Activated CD4-positive, alpha-beta T cell treated with anti-CD3 and anti-CD28 coated beads, Interleukin-2, amount 10 ng/mL, durations not matched to agents 7 days and 5 days (primary cell): ENCODE measurements at regions not wholly inside any gene's neighbourhood (a gene's known extent, or its start where the extent isn't known, plus 50 kb on each side); places are given as distances from the start of the nearest gene placed in this dataset.

Experiments used
- CTCF ChIA-PET: fragments of 350-600 bp; sonication (Branson Sonifier 250); formaldehyde crosslinking; loops from one replicate; lab custom pipeline; 2021; ENCODE audit warnings: antibody characterized with exemption; lab: Charles Lee
- POLR2A ChIA-PET: fragments of 350-600 bp; sonication (Branson Sonifier 250); formaldehyde crosslinking; loops from one replicate; lab custom pipeline; 2021; ENCODE audit warnings: antibody characterized with exemption; lab: Charles Lee
- DNase-seq: peaks from one replicate; pipeline ENCODE4 v3.0.0-alpha.2; 2020
- H3K27ac Mint-ChIP-seq: one replicate; pipeline ENCODE4 v1.8.0; 2021; ENCODE audit warnings: mild to moderate bottlenecking, moderate library complexity, mixed read lengths
- H3K27me3 Mint-ChIP-seq: one replicate; pipeline ENCODE4 v1.8.0; 2021; ENCODE audit warnings: mixed read lengths
- H3K36me3 Mint-ChIP-seq: one replicate; pipeline ENCODE4 v1.8.0; 2021; ENCODE audit warnings: low read depth, mixed read lengths
- H3K4me1 Mint-ChIP-seq: one replicate; pipeline ENCODE4 v1.8.0; 2021; ENCODE audit warnings: mixed read lengths
- H3K4me3 Mint-ChIP-seq: one replicate; pipeline ENCODE4 v1.8.0; 2021; ENCODE audit warnings: mild to moderate bottlenecking, moderate library complexity, mixed read lengths
- H3K9me3 Mint-ChIP-seq: one replicate; pipeline ENCODE4 v1.8.0; 2021; ENCODE audit warnings: mixed read lengths

DNA sequence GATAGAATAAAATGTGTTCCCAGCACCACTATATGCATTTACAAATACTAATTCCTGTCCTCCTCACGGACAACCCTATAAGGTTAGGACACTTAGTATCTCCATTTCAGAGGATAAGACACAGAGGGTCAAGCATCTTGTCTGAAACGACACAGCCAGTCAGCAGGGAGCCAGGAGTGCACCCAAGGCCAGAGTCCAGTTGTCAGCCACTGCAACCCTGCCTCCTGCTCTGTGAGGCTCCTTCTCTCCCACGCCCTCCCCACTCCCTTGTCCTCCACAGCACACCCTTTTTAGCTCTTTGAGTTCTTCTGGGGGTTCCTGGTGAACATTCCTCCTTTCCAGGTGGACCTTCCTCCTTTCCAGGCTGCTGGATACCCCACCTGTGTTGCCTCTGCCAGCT, 119.0 kb upstream of the TNR start:
- Mint-ChIP-seq H3K27ac (no peak overlapping the region), H3K4me1 (no peaks in the 10 kb centered on the region), H3K27me3 (no peaks in the 10 kb centered on the region), H3K9me3 (no peaks in the 10 kb centered on the region), H3K36me3 (no peaks in the 10 kb centered on the region), H3K4me3 (no peak overlapping the region)
- ChIA-PET CTCF (no interaction called here), POLR2A (no interaction called here)
- no peak for DNase-seq

DNA sequence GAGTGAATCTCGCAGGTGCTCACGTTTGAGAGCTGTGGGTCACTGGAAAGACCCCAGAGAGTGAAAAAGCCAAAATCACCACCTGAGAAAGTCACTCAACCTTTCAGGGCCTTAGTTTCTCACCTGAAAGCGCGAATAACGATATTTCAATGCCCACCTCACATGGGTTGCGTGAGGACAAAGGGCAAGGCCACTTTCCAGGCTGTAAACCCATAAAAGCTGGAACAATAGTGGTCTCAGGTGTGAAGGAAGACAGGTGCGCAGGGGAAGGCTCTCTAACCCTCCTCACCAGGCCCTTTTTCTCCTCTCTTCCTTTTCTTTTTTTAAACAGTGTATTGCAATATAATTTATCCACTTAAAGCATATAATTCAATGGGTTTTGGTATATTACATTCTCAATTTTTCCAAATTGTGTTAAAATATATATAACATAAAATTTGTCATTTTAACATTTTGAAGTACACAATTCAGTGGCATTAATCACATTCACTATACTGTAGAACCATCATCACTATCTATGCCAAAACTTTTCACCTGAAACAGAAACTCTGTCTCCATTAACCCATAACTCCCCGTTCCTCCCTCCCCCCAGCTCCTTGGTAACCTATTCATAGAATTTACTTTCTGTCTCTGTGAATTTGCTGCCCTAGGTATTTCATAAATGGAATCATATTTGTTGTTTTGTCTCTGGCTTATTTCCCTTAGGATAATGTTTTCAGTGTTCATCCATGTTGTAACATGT, 118.4 kb upstream of the TNR start:
- CTCF ChIA-PET, result no interaction called here
- no peaks in the 10 kb centered on the region for H3K36me3 Mint-ChIP-seq
- no peaks in the 10 kb centered on the region for H3K4me1 Mint-ChIP-seq
- POLR2A ChIA-PET, result no interaction called here
- H3K27ac Mint-ChIP-seq, result no peak overlapping the region
- no peaks in the 10 kb centered on the region for H3K9me3 Mint-ChIP-seq
- no peak for DNase-seq
- H3K27me3 Mint-ChIP-seq, result no peaks in the 10 kb centered on the region
- H3K4me3 Mint-ChIP-seq, result no peak overlapping the region

GRCh38 chr1:175857756-175858155, 114.4 kb upstream of the TNR start:
- H3K27me3 Mint-ChIP-seq, result no peaks in the 10 kb centered on the region
- DNase-seq, result no peak
- no peaks in the 10 kb centered on the region for H3K36me3 Mint-ChIP-seq
- H3K4me1 Mint-ChIP-seq, result no peaks in the 10 kb centered on the region
- H3K4me3 Mint-ChIP-seq, result no peak overlapping the region
- H3K27ac Mint-ChIP-seq, result no peak overlapping the region
- CTCF ChIA-PET, result no interaction called here
- no peaks in the 10 kb centered on the region for H3K9me3 Mint-ChIP-seq
- POLR2A ChIA-PET, result no interaction called here

- H3K4me1 Mint-ChIP-seq, result no peaks in the 10 kb centered on the region
- POLR2A ChIA-PET, result no interaction called here
- peaks cover 6% of the 10 kb centered on the region for H3K27me3 Mint-ChIP-seq
- H3K27ac Mint-ChIP-seq, result no peak overlapping the region
- no peak overlapping the region for H3K4me3 Mint-ChIP-seq
- CTCF ChIA-PET, result no interaction called here
- H3K36me3 Mint-ChIP-seq, result no peaks in the 10 kb centered on the region
- no peaks in the 10 kb centered on the region for H3K9me3 Mint-ChIP-seq
- DNase-seq, result no peak
Measured at GRCh38 chr1:175853681-175854080, 110.3 kb upstream of the TNR start.

DNA sequence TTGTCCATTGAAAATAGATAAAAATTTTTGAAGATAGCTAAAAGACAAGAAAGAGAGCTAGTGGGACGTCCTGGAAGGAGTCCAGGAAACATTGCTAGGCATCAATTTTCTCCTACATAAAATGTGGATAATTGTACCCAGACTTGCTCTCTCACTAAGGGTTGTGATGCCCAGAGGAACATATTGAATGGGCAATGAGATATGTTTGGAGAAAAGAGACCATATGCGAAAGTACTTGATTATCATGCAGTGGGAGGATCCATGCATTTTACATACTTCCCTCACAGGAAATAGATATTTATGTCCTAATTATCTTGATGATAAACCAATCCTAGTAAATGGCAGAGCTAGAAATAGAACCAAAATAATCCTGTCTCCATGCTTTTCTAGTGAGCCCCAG, 108.4 kb upstream of the TNR start:
- H3K27me3 Mint-ChIP-seq, result peaks cover 14% of the 10 kb centered on the region
- no peak for DNase-seq
- H3K4me1 Mint-ChIP-seq, result no peaks in the 10 kb centered on the region
- no peaks in the 10 kb centered on the region for H3K9me3 Mint-ChIP-seq
- no peak overlapping the region for H3K4me3 Mint-ChIP-seq
- no peaks in the 10 kb centered on the region for H3K36me3 Mint-ChIP-seq
- no peak overlapping the region for H3K27ac Mint-ChIP-seq
- ChIA-PET POLR2A (no interaction called here), CTCF (interaction anchor here (0.7 to 1.2 kb wide), 2 partner anchors 36 to 486 kb away, joined by 3 read pairs; no protein-coding TSS in a partner anchor)

- no peak overlapping the region for H3K27ac Mint-ChIP-seq
- H3K36me3 Mint-ChIP-seq, result no peaks in the 10 kb centered on the region
- no peak for DNase-seq
- CTCF ChIA-PET, result no interaction called here
- H3K27me3 Mint-ChIP-seq, result peaks cover 14% of the 10 kb centered on the region
- no peaks in the 10 kb centered on the region for H3K4me1 Mint-ChIP-seq
- no peaks in the 10 kb centered on the region for H3K9me3 Mint-ChIP-seq
- no peak overlapping the region for H3K4me3 Mint-ChIP-seq
- POLR2A ChIA-PET, result no interaction called here
Measured at GRCh38 chr1:175848329-175848728, 104.9 kb upstream of the TNR start.

GRCh38 chr1:175845985-175846384, 102.6 kb upstream of the TNR start:
- Mint-ChIP-seq H3K4me1 (no peaks in the 10 kb centered on the region), H3K27me3 (peaks cover 14% of the 10 kb centered on the region), H3K36me3 (no peaks in the 10 kb centered on the region), H3K4me3 (no peak overlapping the region), H3K9me3 (no peaks in the 10 kb centered on the region), H3K27ac (no peak overlapping the region)
- no peak for DNase-seq
- ChIA-PET POLR2A (no interaction called here), CTCF (no interaction called here)

GRCh38 chr1:175845338-175845737, 101.9 kb upstream of the TNR start:
- ChIA-PET CTCF (no interaction called here), POLR2A (no interaction called here)
- H3K4me3 Mint-ChIP-seq, result no peak overlapping the region
- H3K36me3 Mint-ChIP-seq, result no peaks in the 10 kb centered on the region
- H3K27me3 Mint-ChIP-seq, result peaks cover 11% of the 10 kb centered on the region
- H3K4me1 Mint-ChIP-seq, result no peaks in the 10 kb centered on the region
- DNase-seq, result no peak
- no peaks in the 10 kb centered on the region for H3K9me3 Mint-ChIP-seq
- H3K27ac Mint-ChIP-seq, result no peak overlapping the region

DNA sequence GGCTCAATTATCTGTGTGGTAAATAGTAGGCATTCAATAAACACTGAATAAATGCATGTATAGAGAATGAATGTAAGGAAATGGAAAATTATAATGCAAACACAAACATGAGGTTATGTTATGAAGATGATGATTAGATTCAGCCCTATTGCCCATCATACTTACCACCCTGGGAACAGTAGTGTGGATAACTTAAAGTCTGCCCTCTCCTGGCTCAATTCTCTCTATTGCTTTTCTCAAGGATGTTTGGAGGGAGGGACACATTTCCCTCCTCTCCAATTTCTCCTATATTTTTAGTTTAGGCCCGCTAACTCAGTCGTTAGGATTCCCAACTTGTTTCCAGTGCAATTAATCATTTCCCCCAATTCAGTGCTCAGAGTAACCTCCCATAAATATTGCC, 101.5 kb upstream of the TNR start:
- Mint-ChIP-seq H3K4me1 (no peaks in the 10 kb centered on the region), H3K9me3 (no peaks in the 10 kb centered on the region), H3K36me3 (no peaks in the 10 kb centered on the region), H3K4me3 (no peak overlapping the region), H3K27ac (no peak overlapping the region), H3K27me3 (peaks cover 11% of the 10 kb centered on the region)
- no peak for DNase-seq
- ChIA-PET POLR2A (no interaction called here), CTCF (no interaction called here)

DNA sequence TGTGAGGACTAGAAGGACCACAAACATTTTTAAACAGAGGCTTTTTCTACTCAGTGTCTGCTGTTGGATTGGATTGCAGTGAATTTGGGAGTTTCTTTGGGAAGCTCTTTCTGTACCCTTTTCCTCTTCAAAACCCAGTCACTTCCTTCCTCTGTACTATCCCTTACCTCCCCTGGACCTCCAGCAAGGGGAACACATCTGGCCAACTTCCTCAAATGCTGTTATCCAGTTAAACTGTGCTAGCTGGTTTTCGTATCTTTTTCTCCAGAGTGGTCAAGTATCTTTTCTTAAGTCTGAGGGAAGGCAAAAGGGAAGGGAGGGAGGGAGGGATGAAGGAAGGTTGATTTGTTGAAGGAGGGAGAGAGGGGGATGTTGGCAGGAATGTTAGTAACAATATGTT, 99.2 kb upstream of the TNR start:
- no peak overlapping the region for H3K4me3 Mint-ChIP-seq
- H3K4me1 Mint-ChIP-seq, result no peaks in the 10 kb centered on the region
- H3K36me3 Mint-ChIP-seq, result no peaks in the 10 kb centered on the region
- ChIA-PET POLR2A (no interaction called here), CTCF (no interaction called here)
- H3K27ac Mint-ChIP-seq, result no peak overlapping the region
- H3K27me3 Mint-ChIP-seq, result no peaks in the 10 kb centered on the region
- H3K9me3 Mint-ChIP-seq, result no peaks in the 10 kb centered on the region
- no peak for DNase-seq

DNA sequence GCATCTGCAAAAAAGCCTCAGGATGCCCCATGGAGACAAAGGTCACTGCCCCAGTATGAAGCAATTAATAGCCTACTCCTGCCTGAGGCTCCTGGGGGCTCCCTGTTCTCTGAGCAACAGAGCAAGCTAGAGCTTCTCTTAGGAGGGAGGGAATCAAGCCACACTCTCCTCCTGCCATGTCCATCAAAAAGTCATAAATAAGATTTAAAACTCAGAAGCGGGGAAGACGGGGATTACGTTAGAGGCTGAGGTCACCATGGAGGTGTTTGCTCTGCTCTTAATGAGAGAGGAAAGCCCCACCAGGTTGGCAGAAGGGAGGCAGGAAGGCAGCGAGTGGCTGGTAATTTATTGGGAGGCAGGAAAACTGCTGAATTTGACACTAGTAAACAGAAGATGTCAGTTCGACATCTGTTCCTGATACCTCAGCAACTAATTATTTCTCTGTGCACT, 98.4 kb upstream of the TNR start:
- Mint-ChIP-seq H3K27ac (no peak overlapping the region), H3K4me1 (no peaks in the 10 kb centered on the region), H3K9me3 (no peaks in the 10 kb centered on the region), H3K36me3 (no peaks in the 10 kb centered on the region), H3K4me3 (no peak overlapping the region), H3K27me3 (no peaks in the 10 kb centered on the region)
- CTCF ChIA-PET, result no interaction called here
- POLR2A ChIA-PET, result no interaction called here
- no peak for DNase-seq

- Mint-ChIP-seq H3K4me3 (no peak overlapping the region), H3K9me3 (no peaks in the 10 kb centered on the region), H3K4me1 (no peaks in the 10 kb centered on the region), H3K27me3 (no peaks in the 10 kb centered on the region), H3K27ac (no peak overlapping the region), H3K36me3 (no peaks in the 10 kb centered on the region)
- POLR2A ChIA-PET, result no interaction called here
- no peak for DNase-seq
- CTCF ChIA-PET, result no interaction called here
Measured at GRCh38 chr1:175840787-175841186, 97.4 kb upstream of the TNR start.

GRCh38 chr1:175839779-175840669, 96.6 kb upstream of the TNR start:
- no peak for DNase-seq
- CTCF ChIA-PET, result no interaction called here
- H3K4me1 Mint-ChIP-seq, result no peaks in the 10 kb centered on the region
- POLR2A ChIA-PET, result no interaction called here
- H3K4me3 Mint-ChIP-seq, result no peak overlapping the region
- no peaks in the 10 kb centered on the region for H3K27me3 Mint-ChIP-seq
- no peaks in the 10 kb centered on the region for H3K36me3 Mint-ChIP-seq
- H3K27ac Mint-ChIP-seq, result no peak overlapping the region
- H3K9me3 Mint-ChIP-seq, result no peaks in the 10 kb centered on the region
